CD4-positive, alpha-beta T cell treated with Interferon alpha-2 for 1 hour (primary cell): ENCODE measurements at regions not wholly inside any gene's neighbourhood (a gene's known extent, or its start where the extent isn't known, plus 50 kb on each side); places are given as distances from the start of the nearest gene placed in this dataset.
"Not testable (repeated sequence)": the region's sequence is repeated elsewhere in the genome, so short reads cannot be mapped to it uniquely, and the experiment has no call there.

Source experiments
- DNase-seq, 2 donors: peaks; one replicate each; pipeline ENCODE4 v3.0.0-alpha.2; 2020 to 2022

DNA sequence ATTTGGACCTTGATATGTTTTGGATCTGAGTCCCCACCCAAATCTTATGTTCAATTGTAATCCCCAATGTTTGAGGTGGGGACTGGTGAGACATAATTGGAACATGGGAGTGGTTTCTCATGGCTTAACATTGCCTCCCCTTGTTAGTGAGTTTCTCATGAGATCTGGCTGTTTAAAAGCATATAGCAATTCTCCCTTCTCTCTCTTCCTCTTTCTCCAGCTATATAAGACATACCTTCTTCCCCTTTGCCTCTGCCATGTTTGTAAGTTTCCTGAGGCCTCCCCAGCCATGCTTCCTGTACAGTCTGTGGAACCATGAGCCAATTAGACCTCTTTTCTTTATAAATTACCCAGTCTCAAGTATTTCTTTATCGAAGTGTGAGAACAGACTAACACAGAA, 692.4 kb downstream of the KCNT2 start:
- DNase-seq: no peak

DNA sequence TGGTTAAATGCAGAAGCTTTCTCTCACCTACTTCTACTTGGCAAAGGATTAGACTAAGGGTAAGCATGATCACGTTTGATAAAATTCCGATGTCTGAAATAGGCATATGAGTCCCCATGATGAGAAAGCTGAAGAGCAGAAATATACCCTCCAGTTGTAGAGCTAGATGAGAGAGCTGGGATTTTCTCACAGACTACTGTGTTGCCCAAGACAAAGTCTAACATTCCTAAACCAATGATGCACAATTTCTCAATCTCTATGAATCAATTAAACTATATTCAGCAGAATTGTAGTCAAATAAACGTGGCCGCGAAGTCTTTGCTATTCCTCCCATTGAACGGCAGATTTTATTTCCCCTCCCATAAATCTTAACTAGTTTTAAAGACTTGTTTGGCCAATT, 699.2 kb downstream of the KCNT2 start:
- DNase-seq: no peak

DNA sequence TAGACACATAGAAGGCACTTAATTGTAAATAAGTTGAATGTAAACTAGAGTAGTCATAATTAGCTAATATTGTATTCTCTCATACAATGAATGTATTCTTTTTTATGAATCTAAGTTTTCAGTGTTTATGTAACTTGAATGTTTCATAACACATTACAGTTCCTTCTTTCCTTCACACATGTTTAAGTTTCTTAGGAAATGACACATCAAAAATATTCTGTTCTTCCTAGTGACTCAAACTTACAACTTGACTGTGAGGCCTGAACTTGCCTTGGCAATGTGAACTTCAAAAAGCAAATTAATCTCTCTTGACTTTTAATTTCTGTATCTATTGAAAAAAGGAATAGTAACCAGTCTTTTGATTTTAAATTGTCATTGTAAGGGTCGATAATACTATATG, 700.1 kb downstream of the KCNT2 start:
- no peak for DNase-seq

DNA sequence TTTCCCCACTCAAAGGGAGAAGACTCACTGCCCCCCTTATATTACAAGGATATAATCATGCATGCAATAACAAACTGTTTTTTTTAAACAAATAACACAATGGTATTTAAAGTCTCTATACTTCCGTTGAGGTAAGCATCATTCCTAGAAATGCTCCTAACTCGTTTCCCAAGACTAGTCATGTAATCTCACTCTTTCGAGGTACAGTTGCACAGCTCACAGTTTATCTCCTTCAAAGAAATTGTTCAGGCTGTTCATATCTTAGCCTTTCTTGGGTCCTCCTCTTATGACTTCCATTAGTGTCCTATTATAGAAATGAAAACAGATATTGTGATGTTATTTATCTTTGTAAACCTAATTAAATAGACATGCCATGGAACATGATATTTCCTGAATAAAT, 705.0 kb downstream of the KCNT2 start:
- DNase-seq: no peak

DNA sequence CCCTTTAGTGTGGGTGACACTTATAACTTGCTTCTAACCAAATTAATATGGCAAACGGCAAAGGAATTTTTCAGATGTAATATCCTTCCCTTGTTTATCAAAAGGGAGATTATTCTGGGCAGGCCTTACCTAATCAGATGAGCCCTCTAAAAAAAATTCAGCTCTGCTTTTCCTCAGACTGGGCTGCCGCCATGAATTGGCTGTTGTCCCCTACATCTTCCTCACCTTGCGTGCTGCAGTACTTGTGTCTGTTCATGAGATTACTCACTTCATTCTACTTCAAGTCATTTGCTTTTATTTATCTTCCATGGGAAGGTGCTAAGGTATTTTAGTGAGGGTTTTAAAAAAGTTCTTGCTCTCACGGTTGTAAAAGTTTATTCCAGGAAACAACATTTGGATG, 705.5 kb downstream of the KCNT2 start:
- DNase-seq: no peak

DNA sequence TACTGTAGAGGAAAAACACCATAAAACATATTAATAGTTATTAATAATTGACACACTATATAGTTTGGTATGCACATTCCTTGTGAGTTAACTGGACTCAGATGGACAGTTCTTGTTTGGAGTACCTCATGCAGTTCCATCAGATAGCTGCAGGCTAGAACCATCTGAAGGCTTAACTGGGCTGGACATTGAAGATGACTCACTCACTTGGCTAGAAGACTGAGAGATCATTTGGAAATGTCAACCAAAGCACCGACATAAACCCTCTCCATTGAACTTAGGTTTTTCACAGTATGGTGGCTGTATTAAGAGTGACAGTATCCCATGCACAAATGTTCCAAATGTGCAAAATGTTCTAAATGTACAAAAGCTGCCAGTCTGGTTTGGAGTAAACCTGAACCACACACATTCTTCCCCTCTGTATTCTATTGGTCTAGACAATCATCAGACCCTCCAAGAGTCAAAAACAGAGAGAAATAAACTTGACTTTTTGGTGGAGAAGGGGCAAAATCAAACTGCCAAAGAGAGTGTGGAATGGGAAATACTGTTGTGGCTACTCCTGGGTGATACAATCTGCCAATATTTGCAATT, 708.4 kb downstream of the KCNT2 start:
- no peak for DNase-seq

DNA sequence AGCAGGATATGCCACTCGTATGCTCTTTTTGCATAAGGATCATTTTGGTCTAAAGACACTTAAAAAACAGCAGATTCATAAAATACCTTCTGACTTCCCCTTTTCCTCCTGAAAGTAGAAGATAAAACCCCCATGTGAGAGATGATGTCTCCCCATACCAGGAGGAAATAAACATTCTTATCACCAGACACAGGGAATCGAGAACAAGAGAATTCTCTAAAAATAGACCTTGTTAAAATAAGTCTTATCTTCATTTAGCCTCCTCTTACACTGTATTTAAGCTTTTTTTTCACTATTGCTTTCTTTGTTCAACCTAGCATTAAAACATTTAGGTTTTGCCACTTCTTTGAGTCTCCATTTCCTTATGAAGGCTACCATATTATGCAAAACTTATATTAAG, 709.3 kb downstream of the KCNT2 start:
- no peak for DNase-seq

DNA sequence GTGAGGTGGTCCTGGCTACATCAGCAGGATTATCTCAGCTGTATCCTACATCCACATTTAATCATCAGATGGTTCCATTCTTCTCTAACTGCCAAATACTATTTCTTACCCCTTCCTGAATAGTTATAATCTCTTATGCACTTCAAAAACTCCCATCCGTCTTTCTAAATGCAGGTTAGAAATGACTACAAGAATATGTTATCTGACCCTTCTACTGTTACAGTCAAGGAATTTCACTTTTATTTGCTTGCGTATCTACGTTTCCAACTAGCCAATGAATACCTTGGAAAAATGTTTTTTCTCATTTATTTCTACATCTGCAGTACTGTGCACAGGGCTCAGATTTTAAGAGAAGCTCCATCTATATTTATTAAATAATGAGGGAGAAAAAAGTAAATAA, 709.9 kb downstream of the KCNT2 start:
- DNase-seq: no peak

DNA sequence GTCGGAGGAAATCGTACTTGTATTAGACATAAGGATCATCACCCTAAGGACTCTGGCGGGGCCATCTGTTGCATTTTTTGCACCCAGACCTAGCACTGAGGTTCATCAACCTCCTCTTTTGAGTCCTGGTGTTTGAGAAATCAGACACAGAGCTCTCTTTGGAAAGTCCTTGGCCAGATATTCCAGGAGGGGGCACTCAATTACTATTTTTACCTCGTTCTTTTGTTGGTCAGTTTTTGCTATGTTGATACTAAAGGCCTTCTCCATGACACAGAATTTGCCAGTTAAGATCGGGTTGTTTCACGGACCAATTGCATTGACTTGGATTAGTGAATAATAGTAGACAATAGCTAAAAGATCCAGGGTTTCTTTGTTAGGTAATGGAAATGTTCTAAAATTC, 711.2 kb downstream of the KCNT2 start:
- DNase-seq: no peak

DNA sequence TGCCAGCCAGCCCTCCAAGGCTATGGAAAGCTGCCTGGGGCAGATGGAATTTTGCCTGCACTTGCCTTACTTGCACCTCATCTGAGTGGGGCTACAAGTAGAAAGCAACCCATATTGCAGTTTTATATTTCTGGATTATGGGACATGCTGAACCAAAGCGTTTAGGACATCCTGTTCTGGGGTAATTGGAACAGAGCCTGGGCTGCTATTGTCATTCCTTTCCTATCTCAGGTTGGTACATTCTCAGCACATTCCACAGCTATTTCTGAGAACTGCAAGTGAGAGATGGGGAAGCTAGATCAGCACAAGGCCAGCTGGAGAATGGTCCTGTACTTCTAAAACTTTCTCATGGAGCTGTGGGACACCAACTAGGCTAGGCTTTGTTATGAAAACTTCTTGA, 713.8 kb downstream of the KCNT2 start:
- no peak for DNase-seq

DNA sequence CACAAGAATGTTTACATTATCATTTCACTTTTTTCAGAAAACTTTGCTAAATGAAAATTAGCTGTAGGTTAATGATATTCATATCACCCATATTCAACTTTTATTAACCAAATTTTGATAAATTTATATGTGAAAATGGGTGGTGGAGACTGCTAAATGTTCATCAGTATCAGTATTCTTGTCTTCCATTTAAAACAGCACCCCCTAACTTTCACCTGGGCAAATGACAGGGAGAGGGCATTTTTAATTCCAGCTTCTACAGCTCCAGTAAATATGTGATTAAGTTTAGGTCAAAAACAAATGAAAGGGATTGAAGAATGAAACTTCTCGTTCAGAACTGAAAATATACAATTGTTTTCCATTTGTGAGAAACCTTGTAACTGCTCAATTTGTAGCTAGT, 722.2 kb downstream of the KCNT2 start:
- no peak for DNase-seq

DNA sequence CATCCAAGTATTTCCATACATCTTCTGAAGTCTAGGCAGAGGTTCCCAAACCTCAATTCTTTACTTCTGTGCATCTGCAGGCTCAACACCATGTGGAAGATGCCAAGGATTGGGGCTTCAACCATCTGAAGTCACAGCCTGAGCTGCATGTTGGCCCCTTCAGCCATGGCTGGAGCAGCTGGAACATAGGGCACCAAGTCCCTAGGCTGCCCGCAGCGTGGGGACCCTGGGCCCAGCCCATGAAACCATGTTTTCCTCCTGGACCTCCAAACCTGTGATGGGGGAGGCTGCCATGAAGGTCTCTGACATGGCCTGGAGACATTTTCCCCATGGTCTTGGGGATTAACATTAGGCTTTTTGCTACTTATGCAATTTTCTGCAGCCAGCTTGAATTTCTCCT, 729.8 kb downstream of the KCNT2 start:
- DNase-seq: no peak

DNA sequence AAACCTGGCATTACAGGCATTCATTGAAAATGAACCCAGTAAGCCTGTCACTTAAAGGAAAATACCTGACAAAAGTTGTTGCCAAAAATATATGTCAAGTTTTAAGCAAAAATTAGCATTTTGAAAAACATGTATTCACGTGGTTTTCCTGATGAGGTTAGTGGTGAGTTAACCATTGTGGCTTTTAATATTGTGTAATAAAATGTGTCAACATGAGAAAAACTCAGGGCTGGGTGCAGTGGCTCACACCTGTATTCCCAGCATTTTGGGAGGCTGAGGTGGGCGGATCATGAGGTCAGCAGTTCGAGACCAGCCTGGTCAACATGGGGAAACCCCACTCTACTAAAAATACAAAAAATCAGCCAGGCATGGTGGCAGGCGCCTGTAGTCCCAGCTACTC, 731.4 kb downstream of the KCNT2 start:
- DNase-seq: no peak

DNA sequence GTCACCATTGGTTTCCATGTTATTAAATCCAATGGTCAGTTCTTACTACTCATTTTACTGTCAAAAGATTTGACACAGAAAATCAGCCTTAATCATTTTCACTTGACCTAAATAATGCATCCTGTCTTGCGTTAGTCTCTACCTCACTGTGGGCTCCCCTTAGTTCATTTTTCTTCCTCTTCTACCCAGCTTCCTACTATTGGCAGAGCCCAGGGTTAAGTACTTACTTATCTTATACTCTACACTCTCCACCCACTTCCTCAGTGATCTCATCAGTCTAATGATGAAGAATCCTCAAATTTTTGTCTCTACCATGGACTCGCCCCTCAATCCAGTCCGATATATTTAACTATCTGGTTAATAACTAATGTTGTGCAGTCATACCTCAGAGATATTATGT, 735.9 kb downstream of the KCNT2 start:
- DNase-seq: no peak

DNA sequence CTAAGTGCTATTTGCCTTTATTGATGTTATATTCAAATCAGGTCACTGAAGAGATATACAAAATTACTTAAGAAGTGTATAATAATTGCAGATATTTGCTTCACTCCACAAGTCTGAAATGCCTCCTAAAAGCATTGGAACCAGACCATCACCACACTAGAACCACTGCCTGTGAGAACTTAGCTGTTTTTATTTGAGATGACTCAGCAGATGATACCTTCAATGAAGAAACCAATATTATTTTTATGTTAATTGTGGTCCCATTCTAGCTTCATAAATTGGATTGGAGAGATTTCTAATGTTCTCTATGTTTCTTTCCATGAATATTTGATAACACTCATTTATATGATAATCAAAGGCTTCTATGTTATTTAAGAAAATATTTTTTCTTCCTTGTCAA, 740.6 kb downstream of the KCNT2 start:
- no peak for DNase-seq

DNA sequence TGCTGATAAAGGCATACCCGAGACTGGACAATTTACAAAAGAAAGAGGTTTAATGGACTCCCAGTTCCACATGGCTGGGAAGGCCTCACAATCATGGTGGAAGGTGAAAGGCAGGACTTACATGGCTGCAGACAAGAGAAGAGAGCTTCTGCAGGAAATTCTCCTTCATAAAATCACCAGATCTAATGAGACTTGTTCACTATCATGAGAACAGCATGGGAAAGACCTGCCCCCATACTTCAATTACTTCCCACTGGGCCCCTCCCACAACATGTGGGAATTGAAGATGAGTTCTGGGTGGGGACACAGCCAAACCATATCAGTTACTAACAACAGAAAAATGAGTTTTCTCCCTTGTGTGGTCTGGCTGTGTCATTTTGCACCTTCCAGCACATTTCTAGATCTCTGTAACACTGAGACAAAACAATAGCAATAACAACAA, 741.4 kb downstream of the KCNT2 start:
- DNase-seq: no peak

DNA sequence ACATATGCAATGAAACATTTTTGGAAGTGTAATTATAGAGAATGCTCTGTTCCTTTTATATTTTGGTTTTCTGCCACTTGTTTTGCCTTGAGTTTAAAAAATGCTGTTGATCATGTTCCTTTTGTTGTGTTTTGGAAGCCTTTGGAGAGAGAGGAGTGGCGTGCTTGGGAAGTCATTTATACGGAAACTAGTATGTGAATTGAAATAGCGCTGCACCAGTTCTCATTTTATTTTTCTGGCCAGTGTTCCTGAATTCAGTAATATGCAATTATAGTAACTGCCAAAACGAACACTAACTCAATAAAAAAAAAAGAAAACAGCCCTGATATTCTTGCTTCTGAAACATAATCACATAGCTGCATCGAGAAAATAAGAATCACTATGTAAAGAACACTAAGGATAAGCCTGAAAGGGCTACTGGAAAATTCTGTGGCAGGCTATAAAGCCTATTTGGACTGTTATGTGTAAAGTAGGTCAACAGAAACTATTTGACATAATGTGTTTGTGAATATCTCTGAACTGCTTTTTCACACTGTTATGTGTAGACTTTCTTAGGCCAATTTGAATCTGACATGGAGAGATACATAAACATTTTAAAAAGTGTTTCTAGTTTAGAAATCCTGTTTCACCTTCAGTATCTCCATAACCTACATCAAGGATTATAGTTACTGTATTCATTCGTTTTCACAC, 742.0 kb downstream of the KCNT2 start:
- DNase-seq: no peak

DNA sequence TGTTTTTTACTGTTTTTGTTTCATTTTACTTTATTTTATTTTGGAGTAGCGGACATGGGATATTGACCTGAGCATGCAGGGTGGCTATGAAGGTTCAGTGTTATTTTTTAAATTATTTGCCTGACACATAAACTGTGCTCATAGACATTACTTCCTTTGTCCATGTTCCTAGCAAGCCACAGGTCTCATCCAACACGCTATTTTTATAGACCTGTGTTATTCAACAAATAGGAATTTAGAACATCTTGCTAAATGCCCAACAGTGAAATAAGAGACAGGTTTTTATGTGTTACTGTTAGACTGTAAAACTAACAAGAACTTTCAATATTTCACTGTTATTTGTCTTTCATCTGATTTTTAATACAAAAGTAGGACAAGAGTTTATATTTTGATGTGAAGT, 756.4 kb downstream of the KCNT2 start:
- DNase-seq: no peak

DNA sequence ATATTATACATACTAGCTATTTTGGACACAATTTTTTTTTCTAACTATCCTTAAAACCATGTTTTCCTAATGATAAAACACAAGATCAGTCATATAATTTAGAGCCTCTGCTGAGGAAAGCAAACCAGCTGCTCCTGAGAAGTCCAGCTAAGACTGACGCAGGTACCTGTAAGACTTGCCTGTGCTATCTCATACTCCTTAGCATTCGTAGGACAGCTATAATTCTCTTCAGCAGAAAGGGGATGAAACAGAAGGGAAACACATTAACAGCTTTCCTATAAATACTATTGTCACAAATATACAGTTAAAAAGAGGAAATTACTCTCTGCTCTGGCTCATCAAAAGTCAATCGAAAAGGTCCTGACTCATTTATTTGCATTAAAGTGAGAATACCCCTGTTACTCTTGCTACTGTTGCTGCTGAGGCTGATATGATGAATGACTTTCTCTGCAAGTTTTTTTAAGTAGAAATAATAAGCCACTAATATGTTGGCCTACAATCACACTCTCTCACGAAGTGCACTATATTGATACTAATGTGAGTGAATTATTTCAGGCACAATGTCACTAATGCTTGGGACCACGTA, 757.1 kb downstream of the KCNT2 start:
- no peak for DNase-seq

DNA sequence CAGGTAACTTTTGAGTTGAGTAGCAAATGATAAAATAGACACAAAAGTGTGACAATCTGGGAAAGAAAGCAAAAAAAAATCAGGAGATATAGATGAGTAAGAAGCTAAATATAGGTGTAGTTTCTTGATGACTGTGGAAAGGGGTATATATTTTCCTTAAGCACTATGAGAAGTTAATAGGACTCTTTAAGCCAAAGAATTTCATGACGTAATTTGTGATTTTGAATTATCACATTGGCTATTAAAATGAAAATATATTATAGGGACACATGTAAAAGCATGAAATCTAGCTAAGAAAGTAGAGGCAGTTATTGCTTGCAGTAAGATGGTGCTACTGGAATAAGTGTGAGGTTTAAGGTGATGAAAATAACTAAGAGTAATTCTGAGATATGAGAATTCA, 759.1 kb downstream of the KCNT2 start:
- DNase-seq: no peak

DNA sequence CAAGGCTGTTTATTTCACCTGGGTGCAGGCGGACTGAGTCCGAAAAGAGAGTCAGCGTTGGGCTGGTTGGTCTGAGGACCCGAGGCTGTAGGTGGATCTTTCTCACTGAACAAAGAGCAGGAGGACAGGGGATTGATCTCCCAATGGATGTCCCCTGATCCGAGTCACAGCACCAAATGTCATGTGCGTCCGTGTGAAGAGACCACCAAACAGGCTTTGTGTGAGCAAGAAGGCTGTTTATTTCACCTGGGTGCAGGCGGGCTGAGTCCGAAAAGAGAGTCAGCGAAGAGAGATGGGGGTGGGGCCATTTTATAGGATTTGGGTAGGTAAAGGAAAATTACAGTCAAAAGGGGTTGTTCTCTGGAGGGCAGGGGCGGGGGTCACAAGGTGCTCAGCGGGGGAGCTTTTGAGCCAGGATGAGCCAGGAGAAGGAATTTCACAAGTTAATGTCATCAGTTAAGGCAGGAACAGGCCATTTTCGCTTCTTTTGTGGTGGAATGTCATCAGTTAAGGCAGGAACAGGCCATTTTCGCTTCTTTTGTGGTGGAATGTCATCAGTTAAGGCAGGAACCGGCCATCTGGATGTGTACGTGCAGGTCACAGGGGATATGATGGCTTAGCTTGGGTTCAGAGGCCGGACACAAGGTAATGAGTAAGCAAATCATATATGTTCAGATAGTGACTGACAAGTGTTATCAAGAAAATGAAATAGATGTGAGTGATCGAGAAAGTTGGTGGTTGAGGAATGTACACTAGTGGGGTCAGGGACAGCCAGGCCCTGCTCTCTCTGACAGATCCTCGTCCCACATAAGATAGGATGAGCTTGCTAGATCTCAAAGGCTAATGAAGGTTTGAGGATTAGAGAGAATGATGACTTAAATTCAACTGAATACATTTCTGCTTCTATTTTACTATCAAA, 760.0 kb downstream of the KCNT2 start:
- DNase-seq: not testable (repeated sequence)

DNA sequence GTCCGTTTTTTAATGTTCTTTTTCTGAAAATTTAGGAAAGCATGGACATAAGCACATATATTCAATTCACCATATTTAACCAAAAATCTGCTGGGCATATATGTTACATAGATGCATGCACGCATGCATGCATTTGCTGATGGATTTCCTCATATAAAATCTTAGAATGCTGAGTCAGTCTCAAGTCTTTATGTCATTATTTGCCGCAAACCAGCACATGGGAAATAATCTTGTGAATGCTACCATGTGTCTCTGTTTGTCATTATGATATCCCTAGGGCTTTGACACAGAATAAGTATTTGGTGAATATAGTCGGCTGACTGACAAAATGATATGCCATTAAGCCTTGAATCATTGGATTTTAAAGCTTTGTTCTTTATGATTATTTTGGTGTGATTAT, 776.5 kb downstream of the KCNT2 start:
- no peak for DNase-seq

DNA sequence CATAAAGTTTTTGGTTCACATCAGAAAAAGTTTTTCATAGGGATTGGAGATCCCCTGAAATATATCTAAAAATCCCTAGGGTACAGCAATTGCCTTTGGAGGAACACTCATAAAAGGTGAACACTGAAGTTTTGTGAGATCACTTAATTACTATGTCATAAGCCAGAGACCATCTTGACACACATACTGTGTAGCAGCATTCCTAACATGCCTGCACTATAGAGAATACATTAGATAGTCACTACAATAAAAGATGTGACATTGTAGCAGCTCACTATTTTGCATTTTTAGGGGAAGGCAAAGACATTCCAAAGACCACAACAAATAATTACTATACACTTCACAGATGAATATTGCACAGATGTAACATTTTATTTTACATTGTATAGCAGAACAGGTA, 779.9 kb downstream of the KCNT2 start:
- no peak for DNase-seq

DNA sequence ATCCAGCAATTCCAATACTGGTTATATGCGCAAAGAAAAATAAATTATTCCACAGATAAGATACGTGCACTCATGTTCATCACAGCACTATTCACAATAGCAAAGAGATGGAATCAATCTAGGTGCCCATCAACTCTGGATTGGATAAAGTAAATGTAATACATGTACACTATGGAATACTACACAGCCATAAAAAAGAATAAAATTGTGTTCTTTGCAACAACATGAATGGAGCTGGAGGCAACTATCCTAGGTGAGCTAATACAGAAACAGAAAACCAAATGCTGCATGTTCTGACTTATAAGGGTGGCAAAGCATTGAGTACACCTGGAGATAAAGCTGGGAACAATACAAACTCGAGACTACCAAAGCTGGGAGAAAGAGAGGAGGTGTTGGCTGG, 787.3 kb downstream of the KCNT2 start:
- no peak for DNase-seq
